GM18861 (cell line): ENCODE measurements at regions not wholly inside any gene's neighbourhood (a gene's known extent, or its start where the extent isn't known, plus 50 kb on each side); places are given as distances from the start of the nearest gene placed in this dataset.
"Not testable (repeated sequence)": the region's sequence is repeated elsewhere in the genome, so short reads cannot be mapped to it uniquely, and the experiment has no call there.

Source experiments
- ATAC-seq: cut with Tn5 transposase; IDR thresholded peaks from one replicate; pipeline ENCODE4 v1.9.1; 2021; ENCODE audit not compliant: unreplicated experiment

DNA sequence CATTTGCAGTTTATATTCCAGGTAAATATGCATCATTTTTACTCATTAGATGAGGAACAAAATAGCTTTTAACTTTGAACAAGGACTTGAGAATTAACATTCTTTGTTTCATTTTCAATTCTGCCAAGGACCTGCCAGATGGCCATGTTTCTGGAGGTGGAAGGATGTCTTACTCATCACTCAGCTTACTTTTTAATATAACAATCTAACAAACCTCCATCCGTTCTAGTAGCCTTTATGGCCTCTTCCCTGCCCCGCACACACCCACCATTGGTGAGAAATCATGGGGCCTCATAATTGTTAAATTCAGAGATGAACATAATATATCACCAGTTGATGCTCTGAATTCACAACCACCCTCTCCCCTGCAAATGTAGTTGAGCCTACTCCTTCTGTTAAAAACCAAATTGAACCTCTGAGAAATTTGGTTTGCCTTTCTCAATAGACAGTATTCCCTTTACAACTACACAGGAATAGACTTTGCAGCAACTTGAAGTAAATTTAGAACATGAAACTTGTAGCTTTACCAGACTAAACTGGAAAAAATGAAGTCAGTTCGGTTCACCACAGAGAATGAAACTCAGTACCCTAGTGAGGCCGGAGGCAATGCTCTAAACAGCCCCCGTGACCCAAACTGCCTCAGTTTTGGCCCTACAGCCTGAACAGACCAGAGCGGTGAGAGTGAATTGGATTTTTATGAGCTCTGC, 50.1 kb upstream of the ACSL4 start:
- peak; percentile 75 for ATAC-seq

DNA sequence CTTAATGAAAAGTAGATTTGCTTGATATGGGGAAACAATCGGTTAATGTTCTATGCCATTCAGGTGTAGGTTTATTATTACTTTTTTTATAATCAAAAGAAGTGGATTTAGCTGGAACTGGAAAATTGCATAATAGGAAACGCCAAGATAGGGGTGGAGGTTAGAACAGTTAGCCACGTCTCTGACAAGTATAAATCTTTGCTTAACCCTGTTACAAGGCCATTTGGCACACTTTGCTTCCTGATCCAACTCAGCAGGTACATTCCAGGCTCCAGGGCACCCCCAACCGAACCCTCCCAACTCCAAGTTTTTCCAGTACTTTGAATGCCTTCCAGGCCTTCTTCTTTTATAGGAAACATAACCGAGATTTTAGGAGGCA, 50.6 kb upstream of the ACSL4 start:
- no peak for ATAC-seq

GRCh38 chrX:109785053-109785452, 52.0 kb upstream of the ACSL4 start:
- ATAC-seq: no peak

DNA sequence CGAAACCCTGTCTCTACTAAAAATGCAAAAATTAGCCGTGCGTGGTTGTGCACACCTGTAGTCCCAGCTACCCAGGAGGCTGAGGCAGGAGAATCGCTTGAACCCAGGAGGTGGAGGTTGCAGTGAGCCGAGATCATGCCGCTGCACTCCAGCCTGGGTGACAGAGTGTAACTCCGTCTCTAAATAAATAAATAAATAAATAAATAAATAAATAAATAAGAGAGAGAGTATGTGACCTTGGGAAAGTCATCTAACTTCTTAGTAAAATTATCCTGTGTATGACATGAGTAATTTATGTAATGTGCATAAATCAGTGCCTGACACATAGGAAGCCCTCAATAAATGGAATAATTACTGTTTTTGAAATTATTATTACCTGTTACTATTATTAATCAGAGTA, 57.5 kb upstream of the ACSL4 start:
- ATAC-seq: not testable (repeated sequence)

DNA sequence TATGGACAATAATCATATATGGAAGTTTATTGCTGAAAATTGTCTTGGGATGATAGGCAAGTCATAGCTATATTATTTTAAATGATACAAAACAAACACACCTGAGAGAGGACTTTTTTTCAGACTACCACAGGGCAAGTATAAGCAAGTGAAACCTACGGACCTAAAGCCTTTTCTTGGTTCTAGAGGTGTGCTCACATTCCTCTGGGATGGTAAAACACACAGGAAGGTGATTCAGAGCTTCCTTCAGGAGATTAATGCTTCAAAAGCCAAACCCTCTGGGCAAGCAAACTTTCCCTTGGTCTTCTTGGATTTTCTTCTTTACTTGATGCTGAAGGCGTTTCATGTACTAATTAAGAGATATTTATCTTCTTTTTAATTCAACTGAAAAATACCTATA, 60.1 kb upstream of the ACSL4 start:
- no peak for ATAC-seq

DNA sequence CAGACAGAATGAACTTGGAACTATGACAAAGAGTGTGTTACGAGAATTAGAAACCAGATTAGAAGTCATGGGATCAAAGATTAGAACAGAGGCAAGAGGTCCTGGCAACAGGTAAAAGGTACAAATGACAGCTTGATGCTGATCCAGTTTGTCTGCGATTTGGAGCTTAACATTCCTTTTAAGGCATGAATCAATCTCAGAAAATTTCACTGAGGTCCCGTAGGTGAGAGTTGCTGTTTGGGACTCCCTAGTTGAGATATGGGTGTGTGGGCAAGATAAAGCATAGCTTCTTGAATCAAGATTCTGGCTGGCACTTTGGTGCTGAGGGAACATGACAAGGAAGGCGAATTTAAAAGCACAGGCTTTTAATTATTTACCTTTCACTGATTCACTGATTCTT, 62.6 kb upstream of the ACSL4 start:
- ATAC-seq: no peak

- ATAC-seq: no peak
Measured at GRCh38 chrX:109797311-109797975, 64.4 kb upstream of the ACSL4 start.

- ATAC-seq: no peak
Measured at GRCh38 chrX:109812236-109812635, 79.2 kb upstream of the ACSL4 start.

- no peak for ATAC-seq
Measured at GRCh38 chrX:109813236-109813635, 80.2 kb upstream of the ACSL4 start.

DNA sequence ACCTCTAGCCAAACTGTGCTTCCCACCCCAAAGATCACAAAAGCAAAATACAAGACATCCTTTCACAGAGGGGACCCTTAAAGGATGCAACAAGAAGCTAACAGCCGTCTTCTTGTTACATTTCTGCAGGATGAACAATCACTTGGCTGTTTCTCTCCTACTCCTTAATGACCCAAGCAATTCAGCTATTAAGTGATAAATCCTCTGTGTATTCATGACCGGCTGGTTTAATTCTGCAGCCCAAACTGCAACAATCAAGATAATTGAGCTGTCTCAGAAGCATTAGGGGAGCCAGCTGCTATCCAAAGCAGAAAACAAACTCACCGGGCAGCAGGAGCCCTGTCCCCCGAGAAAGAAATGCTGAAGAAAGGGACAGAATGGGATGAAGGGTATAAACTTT, 85.9 kb upstream of the ACSL4 start:
- ATAC-seq: no peak

- no peak for ATAC-seq
Measured at GRCh38 chrX:109822861-109823260, 89.8 kb upstream of the ACSL4 start.

DNA sequence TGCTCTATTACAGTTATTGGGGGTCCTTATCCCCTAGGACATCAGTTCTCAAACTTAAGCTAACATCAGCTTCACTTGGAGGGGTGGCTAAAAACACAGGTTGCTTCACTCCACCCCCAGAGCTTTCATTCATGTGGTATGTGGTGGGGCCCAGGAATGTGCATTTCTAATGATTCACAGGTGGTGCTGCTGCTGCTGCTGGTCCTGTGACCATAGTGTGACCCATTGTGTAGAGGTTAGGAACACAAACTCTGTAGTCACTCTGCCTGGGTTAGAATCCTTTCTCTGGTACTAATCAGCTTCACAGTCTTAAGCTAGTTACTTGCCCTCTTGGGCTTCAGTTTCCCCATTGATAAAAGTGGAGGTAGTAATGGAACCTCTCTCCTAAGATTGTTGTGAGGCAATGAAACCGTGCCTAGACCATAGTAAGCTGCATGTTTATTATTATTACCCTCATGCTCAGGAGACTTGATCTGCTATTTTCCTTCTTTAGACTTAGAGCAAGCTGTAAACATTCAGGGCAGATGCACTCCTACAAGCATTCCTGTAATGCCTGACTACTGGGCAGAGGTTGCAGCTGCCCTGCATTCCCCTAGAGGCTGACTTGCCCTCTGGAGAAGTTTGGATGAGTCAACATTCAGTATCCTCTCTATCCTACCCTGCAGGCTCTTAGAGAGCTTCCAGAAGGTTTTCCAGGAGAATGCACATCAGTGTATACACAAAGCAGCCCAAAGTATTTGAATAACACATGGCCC, 94.1 kb upstream of the ACSL4 start:
- ATAC-seq: no peak

DNA sequence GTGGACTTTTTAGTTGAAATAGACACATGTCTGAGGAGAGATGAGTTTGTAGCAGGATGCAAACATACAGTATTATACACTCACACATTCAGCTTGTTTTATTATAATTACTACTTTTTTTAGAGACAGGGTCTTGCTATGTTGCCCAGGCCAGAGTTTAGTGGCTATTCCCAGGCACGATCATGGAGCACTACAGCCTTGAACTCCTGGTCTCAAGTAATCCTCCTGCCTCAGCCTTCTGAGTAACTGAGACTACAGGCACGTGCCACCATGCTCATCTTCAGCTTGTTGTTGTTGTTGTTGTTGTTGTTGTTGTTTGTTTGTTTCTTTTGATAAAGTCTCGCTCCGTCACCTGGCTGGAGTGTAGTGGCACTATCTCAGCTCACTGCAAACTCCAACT, 94.7 kb upstream of the ACSL4 start:
- ATAC-seq: no peak

DNA sequence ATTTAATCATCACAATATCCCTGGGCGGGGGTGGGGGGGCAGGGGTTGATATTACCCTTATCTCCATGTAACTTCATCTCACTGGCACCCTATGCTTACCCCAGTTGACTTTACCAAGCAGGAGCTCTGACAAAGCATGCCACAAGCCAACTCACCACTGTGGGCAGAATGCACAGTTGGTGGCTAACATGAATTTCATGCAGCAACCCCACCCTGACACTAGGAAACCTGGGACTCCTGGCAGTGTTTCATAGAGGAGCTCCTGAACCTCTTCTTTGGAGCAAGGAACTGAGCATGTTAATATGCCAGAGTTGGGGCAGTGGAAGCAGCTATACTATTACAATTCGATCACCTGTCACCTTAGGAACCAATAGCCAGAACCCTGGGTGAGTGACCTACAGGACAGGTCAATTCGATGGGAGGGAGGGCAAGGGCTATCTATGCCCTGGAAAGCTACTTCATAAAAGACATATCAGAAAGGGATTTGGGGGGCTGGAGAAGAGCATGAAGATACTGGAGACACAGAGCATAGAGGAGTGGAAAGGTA, 97.2 kb upstream of the ACSL4 start:
- ATAC-seq: no peak

GRCh38 chrX:109830704-109831206, 97.7 kb upstream of the ACSL4 start:
- ATAC-seq: peak; percentile 89

GRCh38 chrX:109831326-109831985, 98.4 kb upstream of the ACSL4 start:
- peak; percentile 31 for ATAC-seq

GRCh38 chrX:109839694-109840567, 106.9 kb upstream of the ACSL4 start:
- no peak for ATAC-seq

DNA sequence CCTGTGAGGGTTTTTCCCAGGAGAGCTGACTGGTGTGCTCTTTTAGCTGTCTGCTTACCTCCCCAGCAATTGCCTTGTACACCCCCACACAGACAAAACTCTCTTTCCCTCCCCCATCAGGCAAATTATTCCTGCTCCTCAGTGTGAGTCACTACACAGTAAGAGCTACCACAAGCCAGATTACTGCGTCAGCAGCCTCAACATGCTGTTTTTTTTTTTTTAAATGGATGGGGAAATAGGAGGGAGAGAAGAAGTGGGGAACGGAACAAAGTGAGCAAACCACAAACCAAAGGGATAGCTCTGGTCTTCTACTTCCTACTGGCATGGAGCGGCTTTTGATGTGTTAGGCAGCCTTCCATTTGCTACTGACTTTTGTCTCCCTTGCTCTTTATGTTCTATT, 107.5 kb upstream of the ACSL4 start:
- no peak for ATAC-seq

- ATAC-seq: no peak
Measured at GRCh38 chrX:109841257-109841656, 108.2 kb upstream of the ACSL4 start.
